Endothelial cell (in vitro differentiated cells): ENCODE measurements at regions not wholly inside any gene's neighbourhood (a gene's known extent, or its start where the extent isn't known, plus 50 kb on each side); places are given as distances from the start of the nearest gene placed in this dataset.

Experiments used
- DNase-seq: peaks from one replicate; pipeline ENCODE4 v3.0.0; 2021; ENCODE audit warnings: low spot score
- H3K27ac Mint-ChIP-seq: one replicate; pipeline ENCODE4 v1.8.0; 2021; ENCODE audit warnings: mixed read lengths, inconsistent platforms; ENCODE audit not compliant: unreplicated experiment
- H3K27me3 Mint-ChIP-seq: one replicate; pipeline ENCODE4 v1.8.0; 2021; ENCODE audit warnings: mild to moderate bottlenecking, moderate library complexity, mixed read lengths, inconsistent platforms; ENCODE audit not compliant: unreplicated experiment
- H3K36me3 Mint-ChIP-seq: one replicate; pipeline ENCODE4 v1.8.0; 2021; ENCODE audit warnings: mild to moderate bottlenecking, low read depth, mixed read lengths, inconsistent platforms; ENCODE audit not compliant: unreplicated experiment
- H3K4me1 Mint-ChIP-seq: one replicate; pipeline ENCODE4 v1.8.0; 2021; ENCODE audit warnings: mild to moderate bottlenecking, mixed read lengths, inconsistent platforms; ENCODE audit not compliant: unreplicated experiment
- H3K4me3 Mint-ChIP-seq: one replicate; pipeline ENCODE4 v1.8.0; 2021; ENCODE audit warnings: mild to moderate bottlenecking, mixed read lengths, inconsistent platforms; ENCODE audit not compliant: unreplicated experiment
- H3K9me3 Mint-ChIP-seq: one replicate; pipeline ENCODE4 v1.8.0; 2021; ENCODE audit warnings: mixed read lengths, inconsistent platforms; ENCODE audit not compliant: unreplicated experiment
- CTCF ChIP-seq: fragments of 200-600 bp; sonication (generic); IDR thresholded peaks from one replicate; pipeline ENCODE4 v1.5.0; 2021; ENCODE audit warnings: antibody characterized with exemption; ENCODE audit not compliant: unreplicated experiment

GRCh38 chr22:27179161-27179560, 521.8 kb downstream of the MIAT start:
- Mint-ChIP-seq H3K27me3 (peaks cover 2% of the 10 kb centered on the region), H3K4me1 (peaks cover 32% of the 10 kb centered on the region), H3K4me3 (no peak overlapping the region), H3K9me3 (no peaks in the 10 kb centered on the region), H3K36me3 (no peaks in the 10 kb centered on the region), H3K27ac (no peak overlapping the region)
- no peak for DNase-seq
- no peak for TF ChIP-seq CTCF

- no peaks in the 10 kb centered on the region for H3K27me3 Mint-ChIP-seq
- H3K4me1 Mint-ChIP-seq = peaks cover 19% of the 10 kb centered on the region
- no peak overlapping the region for H3K27ac Mint-ChIP-seq
- TF ChIP-seq CTCF = no peak
- no peak overlapping the region for H3K4me3 Mint-ChIP-seq
- no peaks in the 10 kb centered on the region for H3K36me3 Mint-ChIP-seq
- H3K9me3 Mint-ChIP-seq = no peaks in the 10 kb centered on the region
- no peak for DNase-seq
Observed at GRCh38 chr22:27181537-27181936, 524.1 kb downstream of the MIAT start.

GRCh38 chr22:27183474-27183873, 526.1 kb downstream of the MIAT start:
- H3K27me3 Mint-ChIP-seq = no peaks in the 10 kb centered on the region
- H3K27ac Mint-ChIP-seq = no peak overlapping the region
- H3K36me3 Mint-ChIP-seq = no peaks in the 10 kb centered on the region
- TF ChIP-seq CTCF = no peak
- peaks cover 14% of the 10 kb centered on the region for H3K4me1 Mint-ChIP-seq
- H3K4me3 Mint-ChIP-seq = no peak overlapping the region
- no peaks in the 10 kb centered on the region for H3K9me3 Mint-ChIP-seq
- no peak for DNase-seq

- DNase-seq = no peak
- Mint-ChIP-seq H3K4me3 (no peak overlapping the region), H3K27me3 (no peaks in the 10 kb centered on the region), H3K27ac (no peak overlapping the region), H3K36me3 (no peaks in the 10 kb centered on the region), H3K9me3 (peaks cover 3% of the 10 kb centered on the region), H3K4me1 (peaks cover 3% of the 10 kb centered on the region)
- no peak for TF ChIP-seq CTCF
Observed at GRCh38 chr22:27185099-27185709, 527.8 kb downstream of the MIAT start.

- no peak for DNase-seq
- TF ChIP-seq CTCF = no peak
- H3K27me3 Mint-ChIP-seq = no peaks in the 10 kb centered on the region
- no peaks in the 10 kb centered on the region for H3K36me3 Mint-ChIP-seq
- H3K27ac Mint-ChIP-seq = no peak overlapping the region
- H3K9me3 Mint-ChIP-seq = peaks cover 3% of the 10 kb centered on the region
- peaks cover 3% of the 10 kb centered on the region for H3K4me1 Mint-ChIP-seq
- no peak overlapping the region for H3K4me3 Mint-ChIP-seq
Observed at GRCh38 chr22:27185760-27186302, 528.4 kb downstream of the MIAT start.
